ENCODE measurements at regions not wholly inside any gene's neighbourhood (a gene's known extent, or its start where the extent isn't known, plus 50 kb on each side); places are given as distances from the start of the nearest gene placed in this dataset.

GRCh38 chr3:117922039-117922438 lies 1112.6 kb downstream of the IGSF11 start:
- Histone ChIP-seq H3K18ac (ENCODE audit: low read length) (no peak overlapping the region), H3K36me3 (ENCODE audit: control insufficient read depth in 1 of 2, insufficient read depth in 2 of 2, low read length in 2 of 2) (no peaks in the 10 kb centered on the region), H3K79me1 (ENCODE audit: low read length) (no peaks in the 10 kb centered on the region), H3K23ac (ENCODE audit: low read length) (no peak overlapping the region), H2BK5ac (ENCODE audit: low read depth, low read length, poor library complexity) (no peak overlapping the region), H2AFZ (ENCODE audit: insufficient read depth, low read length, poor library complexity) (no peak overlapping the region), H3K4me1 (ENCODE audit: control insufficient read depth in 1 of 2, insufficient read depth in 2 of 2, low read length in 2 of 2) (no peaks in the 10 kb centered on the region), H3K9me3 (ENCODE audit: insufficient read depth, low read depth, low read length) (no peaks in the 10 kb centered on the region), H2BK120ac (ENCODE audit: insufficient read depth, low read length, poor library complexity) (no peak overlapping the region), H3K4ac (ENCODE audit: low read depth, low read length) (no peak overlapping the region), H3K4me2 (ENCODE audit: low read length) (no peak overlapping the region), H3K14ac (ENCODE audit: low read length) (no peak overlapping the region), H4K91ac (ENCODE audit: low read depth, low read length) (no peak overlapping the region), H2AK5ac (ENCODE audit: low read length) (no peak overlapping the region), H4K8ac (ENCODE audit: low read depth, low read length) (no peak overlapping the region), H3K4me3 (ENCODE audit: low read depth, low read length) (no peak overlapping the region), H3K27me3 (ENCODE audit: insufficient read depth, low read length) (no peaks in the 10 kb centered on the region), H2BK12ac (ENCODE audit: low read length) (no peak overlapping the region), H4K12ac (ENCODE audit: low read depth, low read length) (no peak overlapping the region), H3K79me2 (ENCODE audit: control insufficient read depth, insufficient read depth, low read length, poor library complexity) (no peaks in the 10 kb centered on the region), H3K9ac (ENCODE audit: low read length) (no peak overlapping the region), H3K27ac (ENCODE audit: low read depth, low read length) (no peak overlapping the region)
- no CpG with 5 or more reads among the region's 4 CpGs for whole genome bisulfite sequencing (ENCODE audit: extremely low coverage, insufficient coverage, insufficient read length)
- DNase-seq = no peak

- H2AFZ ChIP-seq (ENCODE audit: insufficient read depth, low read length, poor library complexity) = no peak overlapping the region
- H3K9ac ChIP-seq (ENCODE audit: low read length) = no peak overlapping the region
- H3K79me2 ChIP-seq (ENCODE audit: control insufficient read depth, insufficient read depth, low read length, poor library complexity) = no peaks in the 10 kb centered on the region
- DNase-seq = no peak
- no peak overlapping the region for H4K8ac ChIP-seq (ENCODE audit: low read depth, low read length)
- H3K4ac ChIP-seq (ENCODE audit: low read depth, low read length) = no peak overlapping the region
- no peak overlapping the region for H3K14ac ChIP-seq (ENCODE audit: low read length)
- no peak overlapping the region for H3K4me2 ChIP-seq (ENCODE audit: low read length)
- H3K27ac ChIP-seq (ENCODE audit: low read depth, low read length) = no peak overlapping the region
- no peak overlapping the region for H3K18ac ChIP-seq (ENCODE audit: low read length)
- no peak overlapping the region for H2BK12ac ChIP-seq (ENCODE audit: low read length)
- no peaks in the 10 kb centered on the region for H3K4me1 ChIP-seq (ENCODE audit: control insufficient read depth in 1 of 2, insufficient read depth in 2 of 2, low read length in 2 of 2)
- H2AK5ac ChIP-seq (ENCODE audit: low read length) = no peak overlapping the region
- H3K36me3 ChIP-seq (ENCODE audit: control insufficient read depth in 1 of 2, insufficient read depth in 2 of 2, low read length in 2 of 2) = no peaks in the 10 kb centered on the region
- H3K27me3 ChIP-seq (ENCODE audit: insufficient read depth, low read length) = no peaks in the 10 kb centered on the region
- no peaks in the 10 kb centered on the region for H3K9me3 ChIP-seq (ENCODE audit: insufficient read depth, low read depth, low read length)
- H2BK120ac ChIP-seq (ENCODE audit: insufficient read depth, low read length, poor library complexity) = no peak overlapping the region
- no peak overlapping the region for H3K4me3 ChIP-seq (ENCODE audit: low read depth, low read length)
- H3K23ac ChIP-seq (ENCODE audit: low read length) = no peak overlapping the region
- no peak overlapping the region for H2BK5ac ChIP-seq (ENCODE audit: low read depth, low read length, poor library complexity)
- no peak overlapping the region for H4K12ac ChIP-seq (ENCODE audit: low read depth, low read length)
- H3K79me1 ChIP-seq (ENCODE audit: low read length) = no peaks in the 10 kb centered on the region
- no peak overlapping the region for H4K91ac ChIP-seq (ENCODE audit: low read depth, low read length)
Measured at GRCh38 chr3:117926819-117927218, 1107.8 kb downstream of the IGSF11 start.

GRCh38 chr3:117927825-117928224 lies 1106.8 kb downstream of the IGSF11 start:
- no peak overlapping the region for H3K18ac ChIP-seq (ENCODE audit: low read length)
- H3K9ac ChIP-seq (ENCODE audit: low read length) = no peak overlapping the region
- H3K4me2 ChIP-seq (ENCODE audit: low read length) = no peak overlapping the region
- no peaks in the 10 kb centered on the region for H3K9me3 ChIP-seq (ENCODE audit: insufficient read depth, low read depth, low read length)
- no peak overlapping the region for H3K23ac ChIP-seq (ENCODE audit: low read length)
- no peaks in the 10 kb centered on the region for H3K79me1 ChIP-seq (ENCODE audit: low read length)
- H2AFZ ChIP-seq (ENCODE audit: insufficient read depth, low read length, poor library complexity) = no peak overlapping the region
- H3K4me1 ChIP-seq (ENCODE audit: control insufficient read depth in 1 of 2, insufficient read depth in 2 of 2, low read length in 2 of 2) = no peaks in the 10 kb centered on the region
- H3K36me3 ChIP-seq (ENCODE audit: control insufficient read depth in 1 of 2, insufficient read depth in 2 of 2, low read length in 2 of 2) = no peaks in the 10 kb centered on the region
- DNase-seq = no peak
- no peak overlapping the region for H2BK120ac ChIP-seq (ENCODE audit: insufficient read depth, low read length, poor library complexity)
- no peak overlapping the region for H3K14ac ChIP-seq (ENCODE audit: low read length)
- no peak overlapping the region for H2BK5ac ChIP-seq (ENCODE audit: low read depth, low read length, poor library complexity)
- no peak overlapping the region for H3K4ac ChIP-seq (ENCODE audit: low read depth, low read length)
- no peak overlapping the region for H2BK12ac ChIP-seq (ENCODE audit: low read length)
- H3K4me3 ChIP-seq (ENCODE audit: low read depth, low read length) = no peak overlapping the region
- H3K79me2 ChIP-seq (ENCODE audit: control insufficient read depth, insufficient read depth, low read length, poor library complexity) = no peaks in the 10 kb centered on the region
- WGBS (ENCODE audit: extremely low coverage, insufficient coverage, insufficient read length) = no CpG with 5 or more reads among the region's 1 CpG
- H4K8ac ChIP-seq (ENCODE audit: low read depth, low read length) = no peak overlapping the region
- H4K91ac ChIP-seq (ENCODE audit: low read depth, low read length) = no peak overlapping the region
- H3K27ac ChIP-seq (ENCODE audit: low read depth, low read length) = no peak overlapping the region
- no peak overlapping the region for H4K12ac ChIP-seq (ENCODE audit: low read depth, low read length)
- no peak overlapping the region for H2AK5ac ChIP-seq (ENCODE audit: low read length)
- H3K27me3 ChIP-seq (ENCODE audit: insufficient read depth, low read length) = no peaks in the 10 kb centered on the region

GRCh38 chr3:117928836-117929235 lies 1105.8 kb downstream of the IGSF11 start:
- no peak overlapping the region for H3K4ac ChIP-seq (ENCODE audit: low read depth, low read length)
- H3K14ac ChIP-seq (ENCODE audit: low read length) = no peak overlapping the region
- no peak overlapping the region for H3K4me3 ChIP-seq (ENCODE audit: low read depth, low read length)
- no peak overlapping the region for H3K27ac ChIP-seq (ENCODE audit: low read depth, low read length)
- no peak overlapping the region for H3K9ac ChIP-seq (ENCODE audit: low read length)
- H3K18ac ChIP-seq (ENCODE audit: low read length) = no peak overlapping the region
- H2AFZ ChIP-seq (ENCODE audit: insufficient read depth, low read length, poor library complexity) = no peak overlapping the region
- no peaks in the 10 kb centered on the region for H3K4me1 ChIP-seq (ENCODE audit: control insufficient read depth in 1 of 2, insufficient read depth in 2 of 2, low read length in 2 of 2)
- no peak overlapping the region for H2BK5ac ChIP-seq (ENCODE audit: low read depth, low read length, poor library complexity)
- H4K91ac ChIP-seq (ENCODE audit: low read depth, low read length) = no peak overlapping the region
- H3K27me3 ChIP-seq (ENCODE audit: insufficient read depth, low read length) = no peaks in the 10 kb centered on the region
- H3K4me2 ChIP-seq (ENCODE audit: low read length) = no peak overlapping the region
- H3K79me2 ChIP-seq (ENCODE audit: control insufficient read depth, insufficient read depth, low read length, poor library complexity) = no peaks in the 10 kb centered on the region
- H4K8ac ChIP-seq (ENCODE audit: low read depth, low read length) = no peak overlapping the region
- H3K23ac ChIP-seq (ENCODE audit: low read length) = no peak overlapping the region
- no peak overlapping the region for H2BK120ac ChIP-seq (ENCODE audit: insufficient read depth, low read length, poor library complexity)
- no peak overlapping the region for H2BK12ac ChIP-seq (ENCODE audit: low read length)
- no peaks in the 10 kb centered on the region for H3K36me3 ChIP-seq (ENCODE audit: control insufficient read depth in 1 of 2, insufficient read depth in 2 of 2, low read length in 2 of 2)
- no peak overlapping the region for H2AK5ac ChIP-seq (ENCODE audit: low read length)
- no peak for DNase-seq
- no peak overlapping the region for H4K12ac ChIP-seq (ENCODE audit: low read depth, low read length)
- no peaks in the 10 kb centered on the region for H3K79me1 ChIP-seq (ENCODE audit: low read length)
- no peaks in the 10 kb centered on the region for H3K9me3 ChIP-seq (ENCODE audit: insufficient read depth, low read depth, low read length)

GRCh38 chr3:117932441-117932840 lies 1102.2 kb downstream of the IGSF11 start:
- no peaks in the 10 kb centered on the region for H3K36me3 ChIP-seq (ENCODE audit: control insufficient read depth in 1 of 2, insufficient read depth in 2 of 2, low read length in 2 of 2)
- H2BK5ac ChIP-seq (ENCODE audit: low read depth, low read length, poor library complexity) = no peak overlapping the region
- no peak overlapping the region for H4K8ac ChIP-seq (ENCODE audit: low read depth, low read length)
- H3K27me3 ChIP-seq (ENCODE audit: insufficient read depth, low read length) = no peaks in the 10 kb centered on the region
- H3K9me3 ChIP-seq (ENCODE audit: insufficient read depth, low read depth, low read length) = no peaks in the 10 kb centered on the region
- H4K12ac ChIP-seq (ENCODE audit: low read depth, low read length) = no peak overlapping the region
- no peaks in the 10 kb centered on the region for H3K79me2 ChIP-seq (ENCODE audit: control insufficient read depth, insufficient read depth, low read length, poor library complexity)
- no peak overlapping the region for H3K23ac ChIP-seq (ENCODE audit: low read length)
- no peak overlapping the region for H4K91ac ChIP-seq (ENCODE audit: low read depth, low read length)
- H3K4me3 ChIP-seq (ENCODE audit: low read depth, low read length) = no peak overlapping the region
- H3K79me1 ChIP-seq (ENCODE audit: low read length) = no peaks in the 10 kb centered on the region
- H3K4me2 ChIP-seq (ENCODE audit: low read length) = no peak overlapping the region
- H3K27ac ChIP-seq (ENCODE audit: low read depth, low read length) = no peak overlapping the region
- no peak overlapping the region for H3K9ac ChIP-seq (ENCODE audit: low read length)
- H2AK5ac ChIP-seq (ENCODE audit: low read length) = no peak overlapping the region
- H2BK12ac ChIP-seq (ENCODE audit: low read length) = no peak overlapping the region
- H3K14ac ChIP-seq (ENCODE audit: low read length) = no peak overlapping the region
- no peak for DNase-seq
- no peaks in the 10 kb centered on the region for H3K4me1 ChIP-seq (ENCODE audit: control insufficient read depth in 1 of 2, insufficient read depth in 2 of 2, low read length in 2 of 2)
- H3K4ac ChIP-seq (ENCODE audit: low read depth, low read length) = no peak overlapping the region
- no peak overlapping the region for H2BK120ac ChIP-seq (ENCODE audit: insufficient read depth, low read length, poor library complexity)
- H2AFZ ChIP-seq (ENCODE audit: insufficient read depth, low read length, poor library complexity) = no peak overlapping the region
- H3K18ac ChIP-seq (ENCODE audit: low read length) = no peak overlapping the region

Data from trophoblast cell (in vitro differentiated cells and primary cell).